CD4-positive, alpha-beta T cell treated with Interleukin-6 at 100 ng/mL for 8 hours (primary cell): ENCODE measurements at regions not wholly inside any gene's neighbourhood (a gene's known extent, or its start where the extent isn't known, plus 50 kb on each side); places are given as distances from the start of the nearest gene placed in this dataset.
"Not testable (repeated sequence)": the region's sequence is repeated elsewhere in the genome, so short reads cannot be mapped to it uniquely, and the experiment has no call there.

Source experiments
- DNase-seq: peaks from one replicate; pipeline ENCODE4 v3.0.0-alpha.2; 2020; ENCODE audit warnings: mixed read lengths, low spot score

DNA sequence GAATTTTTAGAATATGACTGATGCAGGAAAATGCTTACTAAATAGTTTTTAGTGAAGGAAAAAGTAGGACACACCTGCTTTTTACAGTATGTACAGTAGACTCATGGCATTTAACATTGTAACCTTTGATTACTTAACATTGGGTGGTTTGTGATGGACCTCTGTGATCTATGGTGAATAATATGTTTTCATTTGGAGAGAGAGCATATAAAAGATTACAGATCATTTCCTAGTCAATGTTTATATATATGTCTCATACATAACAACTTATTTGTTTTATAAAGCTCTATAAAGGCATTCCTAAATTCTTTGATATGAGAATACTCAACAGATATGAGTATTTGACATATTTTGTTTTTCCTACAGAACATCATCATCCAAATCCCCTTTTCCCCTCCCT lies 129.3 kb upstream of the PDE7B start:
- DNase-seq: no peak

DNA sequence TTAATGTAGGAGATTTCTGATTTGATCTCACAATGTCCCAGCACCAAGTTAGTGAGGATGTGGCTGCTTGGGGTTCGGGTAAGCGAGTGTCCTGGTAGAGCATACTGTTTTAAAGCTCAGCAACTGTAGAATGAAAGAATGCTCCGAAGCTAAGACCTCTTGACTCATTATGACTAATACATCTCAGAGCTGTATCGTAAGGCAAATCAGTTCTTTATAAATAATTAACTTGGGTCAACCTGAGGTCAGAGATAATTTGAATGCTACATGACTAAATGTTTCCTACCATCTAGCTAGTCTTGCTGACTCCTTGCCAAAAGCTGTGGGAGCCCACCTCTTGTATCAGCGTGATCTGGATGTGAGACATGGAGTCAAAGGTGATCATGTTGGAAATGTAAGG lies 128.8 kb upstream of the PDE7B start:
- no peak for DNase-seq

DNA sequence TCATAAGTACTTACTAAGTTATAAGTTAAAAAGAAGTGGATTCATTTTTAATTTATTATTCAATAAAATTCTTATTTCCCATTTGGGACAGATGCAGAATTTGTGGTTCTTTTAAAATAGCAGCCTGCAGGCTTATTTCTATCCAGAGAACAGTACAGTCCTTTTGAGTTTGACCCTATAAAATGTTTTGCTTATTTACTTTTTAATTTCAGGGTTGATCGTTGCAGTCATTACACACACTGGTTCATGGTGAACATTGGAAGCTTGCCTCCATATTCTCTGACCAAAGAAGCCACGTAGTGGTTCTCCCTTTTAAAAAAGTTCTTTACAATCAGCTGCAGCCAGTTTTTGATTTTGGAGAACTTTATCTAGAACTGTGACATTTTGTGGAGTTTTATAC lies 122.9 kb upstream of the PDE7B start:
- DNase-seq: no peak

DNA sequence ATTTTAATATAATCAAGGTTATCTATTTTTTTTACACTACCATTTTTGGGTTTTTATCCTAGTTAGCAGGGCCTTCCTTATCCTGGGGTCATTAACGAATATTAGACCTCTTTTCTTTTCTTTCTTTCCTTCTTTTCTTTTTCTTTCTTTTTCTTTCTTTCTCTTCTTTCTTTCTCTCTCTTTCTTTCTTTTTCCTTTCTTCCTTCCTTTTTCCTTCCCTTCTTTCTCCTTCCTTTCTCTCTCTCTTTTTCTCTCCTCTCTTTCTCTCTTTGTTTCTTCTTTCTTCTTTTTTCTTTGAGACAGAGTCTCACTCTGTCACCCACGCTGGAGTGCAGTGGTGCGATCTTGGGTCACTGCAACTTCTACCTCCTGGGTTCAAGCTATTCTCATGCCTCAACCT lies 120.4 kb upstream of the PDE7B start:
- no peak for DNase-seq

DNA sequence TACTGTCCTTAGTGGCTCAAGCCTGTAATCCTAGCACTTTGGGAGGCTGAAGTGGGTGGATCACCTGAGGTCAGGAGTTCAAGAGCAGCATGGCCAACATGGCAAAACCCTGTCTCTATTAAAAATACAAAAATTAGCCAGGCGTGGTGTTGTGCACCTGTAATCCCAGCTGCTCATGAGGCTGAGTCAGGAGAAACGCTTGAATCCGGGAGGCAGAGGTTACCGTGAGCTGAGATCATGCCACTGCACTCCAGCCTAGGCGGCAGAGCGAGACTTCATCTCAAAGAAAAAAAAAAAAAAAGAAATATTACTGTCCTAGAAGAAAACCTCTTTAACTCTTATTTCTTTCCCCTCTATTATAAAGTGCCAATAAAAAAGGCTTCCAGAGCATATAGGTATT lies 115.2 kb upstream of the PDE7B start:
- not testable (repeated sequence) for DNase-seq

DNA sequence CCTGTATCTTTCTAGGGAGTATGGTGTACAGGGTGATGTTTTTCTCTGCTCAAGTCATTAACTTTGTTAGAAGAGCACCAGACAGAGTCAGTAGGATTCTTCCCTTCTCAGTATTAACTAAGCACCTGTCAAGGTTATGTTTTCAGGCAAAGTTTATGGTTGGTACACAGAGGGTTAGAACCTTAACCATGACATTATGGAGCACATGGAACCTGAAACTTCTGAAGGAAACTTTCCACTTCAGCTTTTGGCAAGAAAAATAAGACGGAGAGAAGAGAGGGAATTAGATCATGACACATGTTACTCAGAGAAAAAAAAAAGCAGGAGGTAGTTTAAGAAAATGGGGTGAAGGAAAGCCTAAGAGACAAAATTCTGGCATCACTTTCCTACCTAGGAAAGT lies 112.9 kb upstream of the PDE7B start:
- no peak for DNase-seq

DNA sequence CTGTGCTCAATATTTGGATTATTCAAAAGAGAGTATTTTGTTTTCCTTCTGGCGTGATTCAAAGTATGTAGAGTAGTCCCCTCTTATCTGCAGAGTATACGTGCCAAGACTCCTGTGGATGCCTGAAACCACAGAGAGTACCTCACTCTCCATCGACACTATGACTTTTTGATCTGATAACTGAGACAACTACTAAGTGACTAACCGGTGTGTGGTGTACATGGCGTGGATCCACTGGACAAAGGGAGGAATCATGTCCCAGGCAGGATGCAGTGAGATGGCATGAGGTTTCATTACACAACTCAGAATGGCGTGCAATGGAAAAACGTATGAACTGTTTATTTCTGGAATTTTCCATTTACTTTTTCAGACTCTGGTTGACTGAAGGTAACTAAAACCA lies 112.2 kb upstream of the PDE7B start:
- no peak for DNase-seq

DNA sequence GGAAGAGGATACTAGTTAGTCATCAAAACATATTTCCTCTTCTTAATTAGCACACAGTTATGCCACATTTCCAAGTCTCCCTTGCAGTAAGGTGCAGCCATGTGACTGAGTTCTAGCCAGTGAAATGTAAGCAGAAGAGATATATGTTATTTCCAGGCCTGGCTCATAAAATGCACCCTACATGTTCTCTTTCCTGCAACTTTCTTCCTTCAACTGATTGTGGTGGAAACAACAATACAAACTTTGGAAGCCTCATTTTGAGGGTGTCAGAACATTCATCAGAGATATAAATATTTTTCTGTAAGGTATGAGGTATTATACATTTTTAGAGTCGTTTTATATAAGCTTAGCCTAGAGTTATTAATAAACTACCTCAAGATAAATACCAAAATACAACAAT lies 110.9 kb upstream of the PDE7B start:
- DNase-seq: no peak

DNA sequence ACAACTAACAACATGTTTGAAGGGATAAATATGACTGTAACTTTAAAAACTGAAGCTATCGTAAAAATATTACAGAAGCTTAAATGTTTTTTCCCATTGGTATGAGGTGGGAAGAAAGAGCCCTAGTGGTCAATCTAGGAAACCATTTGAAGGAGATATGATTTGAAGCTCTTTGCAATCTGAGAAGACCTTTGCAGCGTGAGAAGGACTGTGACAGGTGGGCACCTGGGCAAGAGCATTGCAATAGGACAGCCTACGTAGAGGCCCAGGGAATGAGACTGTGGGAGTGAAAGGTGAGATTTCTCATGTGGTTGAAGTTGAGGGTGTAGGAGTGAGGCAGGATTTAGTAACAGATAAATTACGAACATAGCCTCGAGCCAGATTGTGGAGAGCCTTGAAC lies 108.0 kb upstream of the PDE7B start:
- no peak for DNase-seq

DNA sequence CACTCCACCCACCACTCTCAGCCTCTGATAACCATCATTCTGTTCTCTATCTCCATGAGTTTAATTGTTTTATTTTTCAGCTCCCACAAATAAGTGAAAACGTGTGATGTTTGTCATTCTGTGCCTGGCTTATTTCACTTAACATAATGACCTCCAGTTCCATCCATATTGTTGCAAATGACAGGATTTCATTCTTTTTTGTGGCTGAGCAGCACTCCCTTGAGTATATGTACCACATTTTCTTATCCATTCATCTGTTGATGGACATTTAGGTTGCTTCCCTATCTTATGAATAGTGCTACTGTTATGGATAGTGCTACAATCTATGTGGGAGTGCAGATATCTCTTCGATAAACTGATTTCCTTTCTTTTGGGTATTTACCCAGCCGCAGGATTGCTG lies 103.3 kb upstream of the PDE7B start:
- no peak for DNase-seq

DNA sequence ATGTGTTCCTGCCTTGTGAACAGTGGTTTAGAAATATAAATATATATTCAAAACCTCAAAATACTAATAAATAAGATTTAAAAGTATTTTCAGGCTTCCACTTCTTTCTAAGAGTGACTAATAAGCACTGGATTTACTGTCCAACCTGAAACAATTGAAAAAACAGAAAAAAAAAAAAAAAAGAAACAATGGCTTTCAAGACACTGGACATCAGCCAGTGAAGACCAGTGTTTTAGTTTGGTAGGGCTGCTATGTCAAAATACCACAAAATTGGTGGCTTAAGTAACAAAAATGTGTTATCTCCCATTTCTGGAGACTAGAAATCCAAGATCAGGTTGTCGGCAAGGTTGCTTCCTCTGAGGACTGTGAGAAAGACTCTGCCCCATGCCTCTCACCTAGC lies 101.4 kb upstream of the PDE7B start:
- no peak for DNase-seq

DNA sequence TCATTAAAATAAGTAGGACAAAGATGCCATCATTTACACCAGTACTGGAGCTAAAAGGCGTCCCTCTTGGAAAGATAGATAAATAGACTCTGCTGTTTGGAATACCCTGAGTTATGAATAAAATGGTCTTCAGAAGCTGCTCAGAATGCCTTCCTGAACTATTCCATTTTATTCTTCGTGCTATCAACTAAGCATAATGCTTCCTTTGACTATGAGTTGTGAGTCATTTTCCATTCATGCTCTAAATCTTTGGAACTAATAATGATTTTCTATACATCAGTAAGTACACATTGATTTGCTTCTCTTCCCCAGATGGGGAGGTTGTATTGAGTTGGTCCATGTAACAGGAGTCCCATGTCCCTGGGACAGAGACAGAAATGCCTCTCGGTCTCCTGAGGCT lies 98.3 kb upstream of the PDE7B start:
- DNase-seq: no peak

DNA sequence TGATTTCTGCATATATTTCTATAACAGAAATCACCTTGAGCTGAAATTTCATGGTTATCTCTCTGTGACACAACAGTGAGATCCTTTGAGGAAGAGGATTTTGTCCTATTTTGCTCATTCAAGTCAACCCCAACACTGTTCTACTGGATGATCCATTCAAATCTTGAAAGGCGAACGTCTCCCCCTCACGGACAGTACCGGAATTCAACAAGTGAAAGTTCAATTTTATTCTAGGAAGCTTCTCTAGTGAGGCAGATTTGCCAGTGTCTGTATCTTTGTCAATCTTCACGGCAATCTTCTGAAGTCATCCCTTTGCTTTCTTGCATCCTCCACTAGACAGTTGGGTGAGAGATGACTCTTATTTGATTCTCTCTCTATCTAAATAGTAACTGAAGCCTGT lies 91.7 kb upstream of the PDE7B start:
- DNase-seq: no peak

DNA sequence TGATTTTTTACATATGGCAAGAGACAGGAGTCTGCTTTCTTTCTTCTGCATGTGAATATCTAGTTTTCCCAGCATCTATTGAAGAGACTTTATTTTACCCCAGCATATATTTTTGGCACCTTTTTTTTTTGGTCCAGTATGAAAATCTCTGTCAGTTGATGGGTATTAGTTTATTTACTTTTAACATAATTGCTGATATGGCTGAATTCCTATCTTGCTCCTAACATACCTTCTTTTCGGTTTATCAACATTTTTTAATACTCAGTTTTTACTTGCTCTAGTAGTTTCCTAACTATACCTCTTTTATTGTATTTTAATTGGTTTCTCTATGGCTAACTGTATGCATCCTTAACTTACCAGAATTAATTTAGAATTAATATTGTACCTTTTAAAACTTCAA lies 77.5 kb upstream of the PDE7B start:
- DNase-seq: no peak

DNA sequence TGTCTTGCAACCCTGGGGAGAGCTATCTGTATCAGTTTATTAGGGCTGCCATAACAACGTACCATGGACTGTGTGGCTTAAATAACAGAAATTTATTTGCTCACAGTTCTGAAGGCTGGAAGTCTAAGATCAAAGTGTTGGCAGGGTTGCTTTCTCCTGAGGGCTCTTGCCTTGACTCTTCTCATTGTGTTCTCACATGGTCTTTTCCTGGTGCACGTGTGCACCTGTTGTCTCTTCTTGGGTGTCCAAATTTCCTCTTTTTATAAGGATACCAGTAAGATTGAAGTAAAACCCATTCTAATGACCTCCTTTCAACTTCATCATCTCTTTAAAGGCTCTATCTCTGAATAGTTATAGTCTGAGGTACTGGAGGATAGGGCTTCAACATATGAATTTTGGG lies 72.3 kb upstream of the PDE7B start:
- DNase-seq: no peak

DNA sequence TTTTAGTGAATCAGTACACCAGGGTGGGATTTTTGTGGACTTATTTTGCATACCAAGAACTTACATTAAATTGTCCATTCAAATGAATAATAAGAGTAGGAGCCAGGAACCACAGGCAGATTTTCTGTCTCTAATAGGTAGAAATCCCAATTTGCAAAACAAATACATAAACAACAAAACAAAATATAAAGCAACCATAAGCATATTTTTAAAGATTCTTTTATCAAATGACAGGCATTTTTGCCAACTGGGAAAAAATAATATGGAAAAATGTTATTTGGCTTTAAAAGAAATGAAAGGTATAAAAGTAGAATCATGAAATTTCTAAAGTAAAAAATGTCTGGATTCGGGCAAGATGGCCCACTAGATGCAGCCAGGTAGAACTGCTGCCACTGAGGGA lies 71.2 kb upstream of the PDE7B start:
- DNase-seq: no peak

DNA sequence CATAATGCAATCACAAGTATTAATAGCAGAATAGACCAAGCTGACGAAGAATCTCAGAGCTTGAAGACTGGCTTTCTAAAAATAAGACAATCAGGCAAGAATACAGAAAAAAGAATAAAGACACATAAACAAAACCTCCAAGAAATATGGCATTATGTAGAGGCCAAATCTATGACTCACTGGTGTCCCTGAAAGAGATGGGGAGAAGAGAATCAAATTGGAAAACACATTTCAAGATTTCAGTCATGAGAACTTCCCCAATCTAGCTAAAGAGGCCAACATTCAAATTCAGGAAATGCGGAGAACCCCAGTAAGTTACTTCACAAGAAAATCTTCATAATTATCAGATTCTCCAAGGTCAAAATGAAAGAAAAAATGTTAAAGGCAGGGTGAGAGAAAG lies 69.0 kb upstream of the PDE7B start:
- no peak for DNase-seq

DNA sequence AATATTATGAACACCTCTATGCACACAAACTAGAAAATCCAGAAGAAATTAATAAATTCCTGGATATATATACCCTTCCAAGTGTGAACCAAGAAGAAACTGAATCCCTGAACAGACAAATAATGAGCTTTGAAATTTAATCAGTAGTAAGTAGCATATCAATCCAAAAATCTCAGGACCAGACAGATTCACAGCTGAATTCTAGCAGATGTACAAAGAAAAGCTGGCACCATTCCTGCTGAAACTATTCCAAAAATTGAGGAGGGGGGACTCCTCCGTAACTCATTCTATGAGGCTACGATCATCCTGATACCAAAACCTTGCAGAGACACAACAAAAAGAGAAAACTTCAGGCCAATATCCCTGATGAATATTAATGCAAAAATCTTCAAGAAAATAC lies 67.0 kb upstream of the PDE7B start:
- no peak for DNase-seq

DNA sequence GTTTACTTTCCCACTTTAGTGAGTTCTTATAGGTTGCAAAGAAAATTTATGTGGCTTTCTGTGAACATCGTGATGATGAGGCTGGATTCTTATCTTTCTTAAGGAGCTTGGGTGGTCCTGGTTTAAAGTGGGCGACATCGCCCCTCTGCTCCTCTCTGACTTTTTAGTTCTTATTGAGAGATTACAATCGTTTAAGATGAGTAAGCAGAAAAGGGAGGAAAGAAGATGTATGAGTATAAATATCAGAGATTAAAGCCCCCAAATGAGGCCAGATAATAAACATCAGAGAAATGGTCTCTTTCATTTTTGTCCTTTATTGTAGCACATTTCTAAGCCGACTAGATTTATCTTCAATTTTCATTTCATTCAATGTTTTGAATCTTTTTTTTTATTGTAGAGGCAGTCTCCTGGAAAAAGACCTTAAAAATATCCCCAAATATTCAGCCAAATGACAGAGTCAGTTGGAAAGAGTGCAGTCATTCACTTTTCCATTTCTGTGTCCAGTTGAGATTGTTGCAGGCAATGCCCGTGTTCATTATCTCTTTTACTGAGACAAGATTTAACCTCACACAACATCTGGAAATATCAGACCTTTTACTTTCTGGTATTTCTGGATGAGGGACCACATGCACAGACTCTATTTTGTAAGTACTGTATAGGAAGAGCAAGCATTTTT lies 62.0 kb upstream of the PDE7B start:
- DNase-seq: no peak

DNA sequence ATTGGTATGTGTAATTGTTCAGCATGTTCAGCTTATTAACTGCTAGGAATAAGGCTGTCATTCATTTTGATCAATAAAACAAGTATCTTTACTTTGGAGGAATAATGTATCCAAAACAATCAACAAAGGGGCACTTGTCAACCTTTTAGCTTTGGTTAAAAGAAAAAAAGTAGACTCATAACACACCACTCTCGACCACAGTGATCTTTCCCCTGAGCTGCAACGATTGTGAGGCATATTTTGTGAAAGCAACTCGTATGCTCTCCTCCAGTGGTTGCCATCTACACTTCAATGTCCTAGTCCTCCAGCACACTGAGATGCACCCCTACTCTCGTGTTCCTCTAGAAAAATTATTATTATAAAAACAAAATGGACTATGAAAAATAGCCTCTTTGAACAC lies 60.1 kb upstream of the PDE7B start:
- no peak for DNase-seq

DNA sequence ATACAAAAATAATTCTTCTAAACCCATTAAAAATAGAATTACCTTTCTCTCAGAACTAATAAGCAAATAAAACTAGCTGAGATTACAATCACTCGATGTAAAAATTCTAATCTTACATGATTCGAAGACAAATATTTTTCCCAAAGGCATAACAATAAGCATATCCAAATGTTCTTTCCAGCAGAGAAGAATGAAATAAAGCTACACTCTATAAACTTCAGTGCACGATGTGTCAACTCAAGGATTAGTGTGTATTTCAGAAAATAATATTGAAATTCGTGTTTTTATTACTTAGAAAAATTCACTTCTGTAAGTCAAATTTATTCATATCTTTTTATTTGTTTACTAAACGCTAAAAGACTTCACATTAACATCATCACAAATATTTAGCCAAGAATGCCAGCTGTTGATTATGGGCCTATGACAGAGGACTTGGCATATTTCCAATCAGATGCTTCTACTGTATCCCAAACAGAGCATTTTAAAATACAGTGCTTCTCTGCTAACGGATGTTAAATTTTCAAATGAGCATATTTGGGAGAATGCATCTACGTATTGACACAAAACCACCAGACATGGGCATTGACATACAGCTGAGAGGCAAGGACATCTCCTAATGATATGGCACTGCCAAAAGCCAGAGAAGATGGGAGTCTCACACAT lies 54.7 kb upstream of the PDE7B start:
- DNase-seq: no peak

DNA sequence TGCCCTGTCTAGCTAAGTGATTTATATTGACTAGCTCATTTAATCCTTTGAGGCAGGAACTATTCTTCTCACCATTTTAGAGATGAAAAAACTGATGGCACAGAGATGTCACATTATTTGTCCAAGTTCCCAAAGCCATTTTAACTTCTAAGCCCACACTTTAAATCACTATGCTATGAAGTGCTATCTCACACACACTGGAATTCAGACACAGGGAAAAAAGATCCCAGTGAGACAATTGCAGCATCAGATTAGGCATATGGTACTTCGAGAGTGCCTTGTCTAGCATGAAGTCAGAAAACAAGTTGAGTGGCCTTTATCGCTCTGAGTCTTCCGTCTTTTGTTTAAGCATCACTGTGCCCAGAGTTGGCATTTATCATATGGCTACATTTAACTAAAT lies 54.1 kb upstream of the PDE7B start:
- no peak for DNase-seq

DNA sequence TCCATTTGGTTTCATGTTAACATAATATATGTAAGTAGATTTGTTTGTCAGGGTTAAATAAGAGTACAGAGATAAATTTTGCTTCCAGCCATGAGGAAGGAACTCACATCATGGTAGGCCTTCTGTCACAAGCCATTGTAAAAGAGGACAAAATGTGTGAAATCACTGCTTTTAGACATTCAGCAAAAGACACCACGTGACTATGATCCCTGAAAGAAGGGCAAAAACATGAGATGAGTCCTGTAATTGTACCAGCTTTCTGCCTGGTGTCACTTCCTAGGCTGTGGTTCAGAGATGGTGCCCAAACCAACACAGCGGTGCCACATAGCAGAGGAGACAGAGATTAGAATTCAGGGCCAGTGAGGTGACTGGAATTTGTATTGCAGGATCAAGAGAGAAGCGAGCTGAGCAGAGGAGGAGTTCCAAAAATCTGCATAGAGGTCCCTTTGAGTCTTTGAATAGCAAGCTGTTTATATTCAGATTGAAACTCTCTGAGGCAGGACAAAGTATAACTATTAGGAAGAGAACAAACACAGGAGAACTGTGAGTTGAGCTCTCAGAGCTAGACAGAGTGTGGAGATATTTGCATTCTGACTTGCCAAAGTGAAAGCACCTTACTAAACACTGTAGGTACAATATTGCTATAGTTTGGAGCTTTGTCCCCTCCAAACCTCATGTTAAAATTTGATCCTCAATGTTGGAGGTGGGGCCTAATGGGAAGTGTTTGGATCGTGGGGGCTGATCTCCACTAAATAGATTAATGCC lies 52.6 kb upstream of the PDE7B start:
- DNase-seq: no peak
